HEK293 (cell line): ENCODE measurements at regions not wholly inside any gene's neighbourhood (a gene's known extent, or its start where the extent isn't known, plus 50 kb on each side); places are given as distances from the start of the nearest gene placed in this dataset.

Experiments
- CTCF ChIA-PET: fragments of 350-600 bp; formaldehyde crosslinking; extraction: SDS; loops from one replicate; lab custom pipeline; 2021; ENCODE audit warnings: antibody characterized with exemption; lab: Yijun Ruan, JAX
- POLR2A ChIA-PET: fragments of 300-600 bp; formaldehyde crosslinking; extraction: SDS; loops from one replicate; lab custom pipeline; 2020; ENCODE audit warnings: antibody characterized with exemption, inconsistent platforms; lab: Yijun Ruan, JAX
- H3K27ac ChIP-seq: fragments of 200-500 bp; sonication (Bioruptor generic); 2 replicates; pipeline ENCODE4 v1.5.1; 2014; ENCODE audit warnings: low read depth, low read length, control low read depth, inconsistent platforms; ENCODE audit errors: extremely low read depth
- H3K36me3 ChIP-seq, 2 experiments: fragments of 200-500 bp in 1 of 2; sonication (Bioruptor generic) in 1 of 2; 1 replicate in 1 of 2; 2 replicates in 1 of 2; pipeline ENCODE4 v1.5.1; 2014 to 2017; ENCODE audit warnings: inconsistent platforms in 2 of 2, low read length in 2 of 2; ENCODE audit not compliant: control insufficient read depth in 2 of 2, insufficient read depth in 1 of 2
- H3K4me1 ChIP-seq: fragments of 200-500 bp; sonication (Bioruptor generic); 2 replicates; pipeline ENCODE4 v1.5.1; 2014; ENCODE audit warnings: mild to moderate bottlenecking, low read length, inconsistent platforms; ENCODE audit not compliant: control insufficient read depth, insufficient read depth
- H3K4me3 ChIP-seq: 2 replicates; pipeline ENCODE4 v1.5.1; 2011; ENCODE audit warnings: low read depth, mild to moderate bottlenecking, control low read depth, low read length, moderate library complexity
- H3K9me3 ChIP-seq: fragments of 200-500 bp; sonication (Bioruptor generic); 2 replicates; pipeline ENCODE4 v1.5.1; 2014; ENCODE audit warnings: low read depth, low read length, inconsistent platforms; ENCODE audit not compliant: control insufficient read depth, insufficient read depth
- GLIS1 ChIP-seq: fragments of 450-650 bp; formaldehyde crosslinking; IDR thresholded peaks from 2 replicates; pipeline ENCODE4 v1.5.1; 2016; ENCODE audit warnings: missing biosample characterization, missing genetic modification characterization
- KLF9 ChIP-seq: fragments of 450-650 bp; formaldehyde crosslinking; IDR thresholded peaks from 2 replicates; pipeline ENCODE4 v1.5.1; 2016; ENCODE audit warnings: missing biosample characterization, missing genetic modification characterization, low read depth
- SP7 ChIP-seq: fragments of 450-650 bp; formaldehyde crosslinking; IDR thresholded peaks from 2 replicates; pipeline ENCODE4 v1.5.1; 2016; ENCODE audit warnings: missing biosample characterization, missing genetic modification characterization
- TCF7L2 ChIP-seq: IDR thresholded peaks from 2 replicates; pipeline ENCODE4 v1.6.1; 2011; ENCODE audit warnings: low read depth, mild to moderate bottlenecking, inconsistent platforms, low read length, moderate library complexity, borderline replicate concordance
- TRIM28 ChIP-seq: IDR thresholded peaks from 2 replicates; pipeline ENCODE4 v1.6.1; 2011; ENCODE audit warnings: low read length, control low read depth, borderline replicate concordance
- ZBTB7A ChIP-seq: fragments of 450-650 bp; formaldehyde crosslinking; IDR thresholded peaks from 2 replicates; pipeline ENCODE4 v1.5.1; 2016; ENCODE audit warnings: low read depth, missing biosample characterization, missing genetic modification characterization
- ZFHX2 ChIP-seq: fragments of 450-650 bp; formaldehyde crosslinking; conservative IDR thresholded peaks from 2 replicates; pipeline ENCODE4 v1.5.1; 2016; ENCODE audit warnings: missing biosample characterization, missing genetic modification characterization
- ZNF155 ChIP-seq: fragments of 450-650 bp; formaldehyde crosslinking; IDR thresholded peaks from 2 replicates; pipeline ENCODE4 v1.5.1; 2016; ENCODE audit warnings: missing biosample characterization, missing genetic modification characterization
- ZNF16 ChIP-seq: fragments of 450-650 bp; formaldehyde crosslinking; IDR thresholded peaks from 2 replicates; pipeline ENCODE4 v1.5.1; 2016; ENCODE audit warnings: low read depth, missing biosample characterization, missing genetic modification characterization
- ZNF341 ChIP-seq: fragments of 450-650 bp; formaldehyde crosslinking; IDR thresholded peaks from 2 replicates; pipeline ENCODE4; 2016; ENCODE audit warnings: low read depth, missing biosample characterization, missing genetic modification characterization
- ZNF354C ChIP-seq: fragments of 450-650 bp; formaldehyde crosslinking; IDR thresholded peaks from 2 replicates; pipeline ENCODE4 v1.5.1; 2016; ENCODE audit warnings: missing biosample characterization, missing genetic modification characterization, low read depth, borderline replicate concordance
- ZNF416 ChIP-seq: fragments of 450-650 bp; formaldehyde crosslinking; IDR thresholded peaks from 2 replicates; pipeline ENCODE4 v1.5.1; 2016; ENCODE audit warnings: missing biosample characterization, missing genetic modification characterization
- ZNF423 ChIP-seq: fragments of 450-650 bp; formaldehyde crosslinking; IDR thresholded peaks from 2 replicates; pipeline ENCODE4 v1.5.1; 2016; ENCODE audit warnings: missing biosample characterization, missing genetic modification characterization
- ZNF426 ChIP-seq: fragments of 450-650 bp; formaldehyde crosslinking; IDR thresholded peaks from 2 replicates; pipeline ENCODE4 v1.5.1; 2017; ENCODE audit warnings: missing biosample characterization, missing genetic modification characterization, mild to moderate bottlenecking, inconsistent platforms, moderate library complexity
- ZNF48 ChIP-seq: fragments of 450-650 bp; formaldehyde crosslinking; IDR thresholded peaks from 2 replicates; pipeline ENCODE4 v1.5.1; 2016; ENCODE audit warnings: missing biosample characterization, missing genetic modification characterization
- ZNF654 ChIP-seq: fragments of 450-650 bp; formaldehyde crosslinking; IDR thresholded peaks from 2 replicates; pipeline ENCODE4 v1.5.1; 2016; ENCODE audit warnings: low read depth, missing biosample characterization, missing genetic modification characterization
- ZNF677 ChIP-seq: fragments of 450-650 bp; IDR thresholded peaks from 2 replicates; pipeline ENCODE4 v1.5.0; 2018; ENCODE audit warnings: missing biosample characterization, mild to moderate bottlenecking, missing genetic modification characterization, moderate library complexity
- ZNF768 ChIP-seq: fragments of 450-650 bp; formaldehyde crosslinking; IDR thresholded peaks from 2 replicates; pipeline ENCODE4 v1.5.1; 2018; ENCODE audit warnings: missing biosample characterization, mild to moderate bottlenecking, missing genetic modification characterization
- ZNF777 ChIP-seq: fragments of 450-650 bp; formaldehyde crosslinking; IDR thresholded peaks from 2 replicates; pipeline ENCODE4 v1.5.1; 2017; ENCODE audit warnings: missing biosample characterization, missing genetic modification characterization, borderline replicate concordance
- TF ChIP-seq, protein P1 (sequence below): fragments of 450-650 bp; formaldehyde crosslinking; IDR thresholded peaks from 2 replicates; pipeline ENCODE4 v1.5.1; 2016; ENCODE audit warnings: missing biosample characterization, missing genetic modification characterization
- TF ChIP-seq, protein P2 (sequence below): fragments of 450-650 bp; formaldehyde crosslinking; IDR thresholded peaks from 2 replicates; pipeline ENCODE4 v1.5.1; 2016; ENCODE audit warnings: missing biosample characterization, missing genetic modification characterization, borderline replicate concordance

DNA sequence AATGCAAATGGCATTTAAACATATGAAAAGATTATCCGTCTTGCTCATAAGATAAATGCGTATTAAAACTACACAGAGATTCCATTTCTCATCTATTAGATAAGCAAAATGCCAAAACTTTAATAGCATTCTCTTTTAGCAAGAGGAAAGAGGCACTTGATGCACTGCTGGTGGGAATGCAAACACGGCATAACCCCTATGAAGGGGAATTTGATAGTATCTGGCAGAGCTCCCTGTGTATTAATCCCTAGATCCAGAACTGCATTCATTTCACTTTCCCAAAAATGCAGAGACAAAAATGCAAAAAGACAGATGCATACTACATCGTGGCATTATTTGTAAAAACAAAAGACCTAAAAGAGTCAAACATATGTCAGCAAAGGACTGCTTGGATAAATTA lies 193.6 kb upstream of the STARD13 start:
- H3K27ac ChIP-seq, result no peak overlapping the region
- no peaks in the 10 kb centered on the region for H3K9me3 ChIP-seq
- CTCF ChIA-PET, result no interaction called here
- no peaks in the 10 kb centered on the region for H3K4me1 ChIP-seq
- H3K4me3 ChIP-seq, result no peak overlapping the region
- no peaks in the 10 kb centered on the region for H3K36me3 ChIP-seq
- TF ChIP-seq TRIM28 (no peak), GLIS1 (peak; percentile 76), ZNF341 (tag by site-specific recombination) (no peak), KLF9 (no peak), ZFHX2 (tag by site-specific recombination) (no peak), ZBTB7A (tag by site-specific recombination) (no peak), SP7 (no peak), TCF7L2 (no peak)
- TF ChIP-seq, all 188 proteins: peak for 1
- POLR2A ChIA-PET, result no interaction called here

DNA sequence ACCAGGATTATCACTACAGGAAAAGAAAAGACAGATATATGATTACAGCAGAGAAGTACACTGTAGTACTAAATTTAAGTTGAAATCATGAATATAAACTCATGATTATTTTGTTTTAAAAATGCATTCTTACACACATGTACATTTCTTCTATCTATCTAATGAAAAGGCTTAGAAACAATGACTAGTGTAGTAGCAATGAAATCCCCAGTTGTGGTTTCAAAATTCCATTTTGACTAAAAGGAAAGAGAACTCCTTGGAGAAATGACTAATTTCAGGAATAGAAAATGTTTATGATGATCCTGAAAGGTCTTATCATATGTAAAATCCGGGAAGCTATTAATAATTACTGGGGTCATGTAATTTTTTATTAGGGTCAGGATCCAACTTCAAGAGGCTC lies 195.0 kb upstream of the STARD13 start:
- Histone ChIP-seq H3K9me3 (no peaks in the 10 kb centered on the region), H3K36me3 (no peaks in the 10 kb centered on the region), H3K4me1 (no peaks in the 10 kb centered on the region), H3K4me3 (no peak overlapping the region), H3K27ac (no peak overlapping the region)
- CTCF ChIA-PET, result interaction anchor here (0.7 kb wide), 1 partner anchor 62 kb away, joined by 3 read pairs; no protein-coding TSS in a partner anchor
- TF ChIP-seq ZNF48 (tag by site-specific recombination), result no peak
- no peak for TF ChIP-seq ZNF426
- no peak for TF ChIP-seq ZNF155 (tag by site-specific recombination)
- TF ChIP-seq ZNF777 (tag by site-specific recombination), result no peak
- TF ChIP-seq ZNF677 (tag by site-specific recombination), result no peak
- TF ChIP-seq ZNF416, result no peak
- POLR2A ChIA-PET, result no interaction called here

DNA sequence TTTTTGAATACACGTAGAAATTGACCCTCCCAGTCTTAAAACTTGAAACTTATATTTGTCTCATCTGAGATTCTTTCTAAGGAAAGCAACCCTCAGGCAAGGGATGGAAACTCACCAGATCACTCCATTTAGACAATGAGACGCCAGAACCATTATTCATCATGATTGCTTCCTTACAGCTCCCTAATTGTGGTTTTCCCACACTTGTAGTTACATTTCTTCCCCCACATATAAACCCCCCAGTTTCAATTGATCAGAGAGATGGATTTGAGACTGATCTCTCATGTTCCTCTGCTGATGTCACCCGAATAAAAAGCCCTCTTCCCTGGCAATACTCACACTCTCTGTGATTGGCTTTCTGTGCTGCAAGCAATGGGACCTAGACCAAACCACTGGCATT lies 197.9 kb upstream of the STARD13 start:
- Histone ChIP-seq H3K27ac (no peak overlapping the region), H3K36me3 (no peaks in the 10 kb centered on the region), H3K4me1 (no peaks in the 10 kb centered on the region), H3K4me3 (no peak overlapping the region), H3K9me3 (no peaks in the 10 kb centered on the region)
- no peak for TF ChIP-seq ZNF354C
- no peak for TF ChIP-seq ZFHX2 (tag by site-specific recombination)
- TF ChIP-seq ZNF654 (tag by site-specific recombination), result no peak
- TF ChIP-seq, protein P1, sequence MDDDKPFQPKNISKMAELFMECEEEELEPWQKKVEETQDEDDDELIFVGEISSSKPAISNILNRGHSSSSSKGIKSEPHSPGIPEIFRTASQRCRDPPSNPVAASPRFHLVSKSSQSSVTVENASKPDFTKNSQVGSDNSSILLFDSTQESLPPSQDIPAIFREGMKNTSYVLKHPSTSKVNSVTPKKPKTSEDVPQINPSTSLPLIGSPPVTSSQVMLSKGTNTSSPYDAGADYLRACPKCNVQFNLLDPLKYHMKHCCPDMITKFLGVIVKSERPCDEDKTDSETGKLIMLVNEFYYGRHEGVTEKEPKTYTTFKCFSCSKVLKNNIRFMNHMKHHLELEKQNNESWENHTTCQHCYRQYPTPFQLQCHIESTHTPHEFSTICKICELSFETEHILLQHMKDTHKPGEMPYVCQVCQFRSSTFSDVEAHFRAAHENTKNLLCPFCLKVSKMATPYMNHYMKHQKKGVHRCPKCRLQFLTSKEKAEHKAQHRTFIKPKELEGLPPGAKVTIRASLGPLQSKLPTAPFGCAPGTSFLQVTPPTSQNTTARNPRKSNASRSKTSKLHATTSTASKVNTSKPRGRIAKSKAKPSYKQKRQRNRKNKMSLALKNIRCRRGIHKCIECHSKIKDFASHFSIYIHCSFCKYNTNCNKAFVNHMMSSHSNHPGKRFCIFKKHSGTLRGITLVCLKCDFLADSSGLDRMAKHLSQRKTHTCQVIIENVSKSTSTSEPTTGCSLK (tag by site-specific recombination), result no peak
- TF ChIP-seq ZNF423 (tag by site-specific recombination), result no peak
- no peak for TF ChIP-seq ZNF426
- TF ChIP-seq, protein P2, sequence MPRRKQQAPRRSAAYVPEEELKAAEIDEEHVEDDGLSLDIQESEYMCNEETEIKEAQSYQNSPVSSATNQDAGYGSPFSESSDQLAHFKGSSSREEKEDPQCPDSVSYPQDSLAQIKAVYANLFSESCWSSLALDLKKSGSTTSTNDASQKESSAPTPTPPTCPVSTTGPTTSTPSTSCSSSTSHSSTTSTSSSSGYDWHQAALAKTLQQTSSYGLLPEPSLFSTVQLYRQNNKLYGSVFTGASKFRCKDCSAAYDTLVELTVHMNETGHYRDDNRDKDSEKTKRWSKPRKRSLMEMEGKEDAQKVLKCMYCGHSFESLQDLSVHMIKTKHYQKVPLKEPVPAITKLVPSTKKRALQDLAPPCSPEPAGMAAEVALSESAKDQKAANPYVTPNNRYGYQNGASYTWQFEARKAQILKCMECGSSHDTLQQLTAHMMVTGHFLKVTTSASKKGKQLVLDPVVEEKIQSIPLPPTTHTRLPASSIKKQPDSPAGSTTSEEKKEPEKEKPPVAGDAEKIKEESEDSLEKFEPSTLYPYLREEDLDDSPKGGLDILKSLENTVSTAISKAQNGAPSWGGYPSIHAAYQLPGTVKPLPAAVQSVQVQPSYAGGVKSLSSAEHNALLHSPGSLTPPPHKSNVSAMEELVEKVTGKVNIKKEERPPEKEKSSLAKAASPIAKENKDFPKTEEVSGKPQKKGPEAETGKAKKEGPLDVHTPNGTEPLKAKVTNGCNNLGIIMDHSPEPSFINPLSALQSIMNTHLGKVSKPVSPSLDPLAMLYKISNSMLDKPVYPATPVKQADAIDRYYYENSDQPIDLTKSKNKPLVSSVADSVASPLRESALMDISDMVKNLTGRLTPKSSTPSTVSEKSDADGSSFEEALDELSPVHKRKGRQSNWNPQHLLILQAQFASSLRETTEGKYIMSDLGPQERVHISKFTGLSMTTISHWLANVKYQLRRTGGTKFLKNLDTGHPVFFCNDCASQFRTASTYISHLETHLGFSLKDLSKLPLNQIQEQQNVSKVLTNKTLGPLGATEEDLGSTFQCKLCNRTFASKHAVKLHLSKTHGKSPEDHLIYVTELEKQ (tag by site-specific recombination), result no peak
- TF ChIP-seq ZNF16 (tag by site-specific recombination), result no peak
- TF ChIP-seq ZNF768 (tag by site-specific recombination), result no peak
- POLR2A ChIA-PET, result no interaction called here
- CTCF ChIA-PET, result no interaction called here
